ENCODE measurements at regions not wholly inside any gene's neighbourhood (a gene's known extent, or its start where the extent isn't known, plus 50 kb on each side); places are given as distances from the start of the nearest gene placed in this dataset.

DNA sequence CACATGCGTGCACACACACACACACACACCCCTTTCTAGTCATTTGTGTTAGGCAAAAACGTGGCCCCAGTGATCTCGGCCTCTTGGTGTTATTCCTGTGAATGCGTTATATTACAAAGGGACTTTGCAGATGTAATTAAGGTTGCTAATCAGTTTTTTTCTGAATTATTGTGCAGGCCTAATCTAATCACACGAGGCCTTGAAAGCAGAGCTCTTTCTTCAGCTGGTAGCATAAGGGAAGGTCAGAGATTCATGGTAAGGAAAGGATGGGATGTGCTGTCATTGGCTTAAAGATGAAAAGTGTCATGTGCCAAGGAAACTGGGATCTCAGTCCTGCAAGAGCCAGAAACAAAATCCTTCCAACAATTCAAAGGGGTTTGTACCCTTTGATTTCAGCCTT, 113.4 kb upstream of the ELAC2 start:
- no peak for TF ChIP-seq EZH2phosphoT487 (IDR thresholded peaks at IDR 0.05; ENCODE audit: low read depth)
- TF ChIP-seq, protein P1, sequence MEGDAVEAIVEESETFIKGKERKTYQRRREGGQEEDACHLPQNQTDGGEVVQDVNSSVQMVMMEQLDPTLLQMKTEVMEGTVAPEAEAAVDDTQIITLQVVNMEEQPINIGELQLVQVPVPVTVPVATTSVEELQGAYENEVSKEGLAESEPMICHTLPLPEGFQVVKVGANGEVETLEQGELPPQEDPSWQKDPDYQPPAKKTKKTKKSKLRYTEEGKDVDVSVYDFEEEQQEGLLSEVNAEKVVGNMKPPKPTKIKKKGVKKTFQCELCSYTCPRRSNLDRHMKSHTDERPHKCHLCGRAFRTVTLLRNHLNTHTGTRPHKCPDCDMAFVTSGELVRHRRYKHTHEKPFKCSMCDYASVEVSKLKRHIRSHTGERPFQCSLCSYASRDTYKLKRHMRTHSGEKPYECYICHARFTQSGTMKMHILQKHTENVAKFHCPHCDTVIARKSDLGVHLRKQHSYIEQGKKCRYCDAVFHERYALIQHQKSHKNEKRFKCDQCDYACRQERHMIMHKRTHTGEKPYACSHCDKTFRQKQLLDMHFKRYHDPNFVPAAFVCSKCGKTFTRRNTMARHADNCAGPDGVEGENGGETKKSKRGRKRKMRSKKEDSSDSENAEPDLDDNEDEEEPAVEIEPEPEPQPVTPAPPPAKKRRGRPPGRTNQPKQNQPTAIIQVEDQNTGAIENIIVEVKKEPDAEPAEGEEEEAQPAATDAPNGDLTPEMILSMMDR (IDR thresholded peaks at IDR 0.05; ENCODE audit: low read depth, low read length) = no peak
- Histone ChIP-seq H3K27me3 (ENCODE audit: low read depth, low read length) (no peaks in the 10 kb centered on the region), H3K4me1 (ENCODE audit: low read length) (no peaks in the 10 kb centered on the region), H3K79me2 (ENCODE audit: low read length) (no peaks in the 10 kb centered on the region), H3K9me3 (ENCODE audit: insufficient read depth, low read length) (no peaks in the 10 kb centered on the region), H3K4me3 (ENCODE audit: low read length) (no peak overlapping the region), H4K20me1 (ENCODE audit: insufficient read depth, low read length) (no peaks in the 10 kb centered on the region), H3K9ac (ENCODE audit: low read length) (no peak overlapping the region), H2AFZ (ENCODE audit: low read depth, low read length) (no peak overlapping the region), H3K4me2 (ENCODE audit: low read length) (no peak overlapping the region), H3K36me3 (replicated peaks; ENCODE audit: low read depth, low read length) (no peaks in the 10 kb centered on the region), H3K27ac (ENCODE audit: low read length) (no peak overlapping the region)

DNA sequence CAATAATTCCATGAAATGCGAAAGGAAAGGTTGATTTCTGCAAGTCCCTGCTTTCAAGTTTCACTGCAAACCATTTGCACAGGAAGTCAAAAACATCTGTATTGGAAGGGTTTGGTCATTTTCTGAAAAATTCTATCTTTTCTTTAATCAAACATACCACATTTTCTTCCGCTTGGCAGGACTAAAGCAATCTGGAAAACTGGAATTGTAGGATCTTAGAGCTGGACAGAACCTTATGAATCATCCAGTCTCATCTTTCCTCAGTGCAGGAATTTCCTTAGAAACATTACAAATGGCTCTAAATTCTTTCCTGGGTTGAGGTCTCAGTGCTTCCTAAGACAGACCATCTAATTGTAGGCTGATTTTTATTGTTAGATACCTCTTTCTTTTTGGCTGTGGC, 111.5 kb upstream of the ELAC2 start:
- H3K4me2 ChIP-seq (ENCODE audit: low read length) = no peak overlapping the region

GRCh38 chr17:13128676-13129075, 110.8 kb upstream of the ELAC2 start:
- H3K36me3 ChIP-seq (replicated peaks; ENCODE audit: low read depth, low read length) = no peaks in the 10 kb centered on the region
- H2AFZ ChIP-seq (ENCODE audit: low read depth, low read length) = no peak overlapping the region
- TF ChIP-seq EZH2phosphoT487 (IDR thresholded peaks at IDR 0.05; ENCODE audit: low read depth) = no peak
- TF ChIP-seq, protein P1 (IDR thresholded peaks at IDR 0.05; ENCODE audit: low read depth, low read length) = no peak
- no peaks in the 10 kb centered on the region for H3K79me2 ChIP-seq (ENCODE audit: low read length)
- H3K27me3 ChIP-seq (ENCODE audit: low read depth, low read length) = no peaks in the 10 kb centered on the region
- no peak overlapping the region for H3K4me2 ChIP-seq (ENCODE audit: low read length)
- no peak overlapping the region for H3K27ac ChIP-seq (ENCODE audit: low read length)
- no peaks in the 10 kb centered on the region for H4K20me1 ChIP-seq (ENCODE audit: insufficient read depth, low read length)
- no peaks in the 10 kb centered on the region for H3K4me1 ChIP-seq (ENCODE audit: low read length)
- H3K9ac ChIP-seq (ENCODE audit: low read length) = no peak overlapping the region
- no peak overlapping the region for H3K4me3 ChIP-seq (ENCODE audit: low read length)
- no peaks in the 10 kb centered on the region for H3K9me3 ChIP-seq (ENCODE audit: insufficient read depth, low read length)

More for the DNA sequence above, 111.5 kb upstream of the ELAC2 start:
- H3K4me3 ChIP-seq (ENCODE audit: low read length) = no peak overlapping the region
- no peak overlapping the region for H3K27ac ChIP-seq (ENCODE audit: low read length)
- H3K9ac ChIP-seq (ENCODE audit: low read length) = no peak overlapping the region
- H3K36me3 ChIP-seq (replicated peaks; ENCODE audit: low read depth, low read length) = no peaks in the 10 kb centered on the region
- no peak overlapping the region for H2AFZ ChIP-seq (ENCODE audit: low read depth, low read length)
- H3K9me3 ChIP-seq (ENCODE audit: insufficient read depth, low read length) = no peaks in the 10 kb centered on the region
- TF ChIP-seq EZH2phosphoT487 (IDR thresholded peaks at IDR 0.05; ENCODE audit: low read depth) = no peak
- TF ChIP-seq, protein P1 (IDR thresholded peaks at IDR 0.05; ENCODE audit: low read depth, low read length) = no peak
- H3K27me3 ChIP-seq (ENCODE audit: low read depth, low read length) = no peaks in the 10 kb centered on the region
- H3K4me1 ChIP-seq (ENCODE audit: low read length) = no peaks in the 10 kb centered on the region
- no peaks in the 10 kb centered on the region for H3K79me2 ChIP-seq (ENCODE audit: low read length)
- H4K20me1 ChIP-seq (ENCODE audit: insufficient read depth, low read length) = no peaks in the 10 kb centered on the region

DNA sequence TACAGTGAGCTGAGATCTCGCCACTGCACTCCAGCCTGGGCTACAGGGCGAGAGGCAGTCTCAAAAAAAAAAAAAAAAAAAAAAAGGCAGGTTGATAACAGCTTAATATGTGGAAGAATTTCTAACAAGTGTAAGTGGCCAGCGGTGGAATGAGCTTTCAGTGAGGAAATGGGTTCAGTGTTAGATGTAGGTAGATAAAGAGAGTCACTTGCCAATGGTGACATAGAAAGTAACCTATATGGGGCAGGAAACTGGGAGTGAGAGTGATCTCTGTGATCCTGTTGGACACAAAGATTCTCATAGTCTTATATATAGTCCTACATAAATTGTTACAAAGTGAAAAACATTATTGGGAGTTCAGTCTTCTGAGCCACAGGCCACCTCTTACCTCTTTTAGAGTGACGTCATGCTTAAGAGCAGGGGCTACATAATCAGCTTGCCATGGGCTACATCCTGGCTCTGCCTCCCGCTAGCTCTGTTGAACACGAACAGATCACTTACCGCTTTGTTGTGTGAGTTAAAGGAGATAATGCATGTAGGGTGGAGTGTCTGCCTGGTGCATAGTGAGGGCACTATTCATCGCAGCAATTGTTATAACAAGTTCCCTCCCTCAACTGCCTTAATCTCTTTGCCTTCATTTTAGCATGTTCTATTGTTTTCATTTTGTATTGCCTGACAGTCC, 110.2 kb upstream of the ELAC2 start:
- Histone ChIP-seq H3K27ac (ENCODE audit: low read length) (no peak overlapping the region), H2AFZ (ENCODE audit: low read depth, low read length) (no peak overlapping the region), H4K20me1 (ENCODE audit: insufficient read depth, low read length) (no peaks in the 10 kb centered on the region), H3K9ac (ENCODE audit: low read length) (no peak overlapping the region), H3K36me3 (replicated peaks; ENCODE audit: low read depth, low read length) (no peaks in the 10 kb centered on the region), H3K4me3 (ENCODE audit: low read length) (no peak overlapping the region), H3K27me3 (ENCODE audit: low read depth, low read length) (no peaks in the 10 kb centered on the region), H3K9me3 (ENCODE audit: insufficient read depth, low read length) (no peaks in the 10 kb centered on the region), H3K79me2 (ENCODE audit: low read length) (no peaks in the 10 kb centered on the region), H3K4me1 (ENCODE audit: low read length) (no peaks in the 10 kb centered on the region), H3K4me2 (ENCODE audit: low read length) (no peak overlapping the region)
- no peak for TF ChIP-seq EZH2phosphoT487 (IDR thresholded peaks at IDR 0.05; ENCODE audit: low read depth)
- TF ChIP-seq, protein P1 (IDR thresholded peaks at IDR 0.05; ENCODE audit: low read depth, low read length) = no peak
